ENCODE measurements at regions not wholly inside any gene's neighbourhood (a gene's known extent, or its start where the extent isn't known, plus 50 kb on each side); places are given as distances from the start of the nearest gene placed in this dataset.

DNA sequence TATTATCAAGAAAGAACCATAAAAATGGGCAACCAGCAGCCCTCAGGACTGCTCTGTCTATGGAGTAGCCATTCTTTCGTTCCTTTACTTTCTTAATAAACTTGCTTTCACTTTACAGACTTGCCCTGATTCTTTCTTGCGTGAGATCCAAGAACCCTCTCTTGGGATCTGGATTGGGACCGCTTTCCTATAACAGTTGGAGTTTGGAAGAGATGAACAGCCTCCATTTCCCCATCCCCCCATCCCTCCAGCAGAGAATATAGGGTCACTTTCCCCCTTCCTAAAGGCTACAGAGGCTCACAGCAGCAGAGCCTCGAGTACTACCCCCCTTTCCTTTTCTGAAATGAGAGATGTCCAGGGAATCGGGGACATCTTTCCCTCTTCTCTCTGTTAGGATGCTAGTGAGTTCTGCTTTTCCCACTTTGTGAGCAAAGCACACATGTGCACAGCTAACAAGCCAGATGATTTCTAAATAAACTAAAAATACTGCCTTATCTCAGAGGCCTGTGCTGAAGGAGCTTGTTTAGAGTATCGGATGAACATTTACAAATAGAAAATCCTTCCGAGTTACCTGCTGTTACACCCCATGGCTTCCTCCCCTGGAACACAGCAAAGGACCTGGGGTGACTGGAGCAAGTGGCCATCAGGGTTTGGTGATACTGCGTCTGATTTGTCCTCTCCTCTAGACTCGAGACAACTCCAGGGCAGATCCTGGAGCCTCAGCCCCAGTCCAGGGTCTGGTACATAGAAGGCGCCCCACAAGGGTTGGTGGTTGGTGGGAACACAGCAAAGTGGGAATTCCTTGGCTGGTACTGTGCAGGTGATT lies 144.2 kb downstream of the SLC38A6 start:
- TF ChIP-seq, protein P1, sequence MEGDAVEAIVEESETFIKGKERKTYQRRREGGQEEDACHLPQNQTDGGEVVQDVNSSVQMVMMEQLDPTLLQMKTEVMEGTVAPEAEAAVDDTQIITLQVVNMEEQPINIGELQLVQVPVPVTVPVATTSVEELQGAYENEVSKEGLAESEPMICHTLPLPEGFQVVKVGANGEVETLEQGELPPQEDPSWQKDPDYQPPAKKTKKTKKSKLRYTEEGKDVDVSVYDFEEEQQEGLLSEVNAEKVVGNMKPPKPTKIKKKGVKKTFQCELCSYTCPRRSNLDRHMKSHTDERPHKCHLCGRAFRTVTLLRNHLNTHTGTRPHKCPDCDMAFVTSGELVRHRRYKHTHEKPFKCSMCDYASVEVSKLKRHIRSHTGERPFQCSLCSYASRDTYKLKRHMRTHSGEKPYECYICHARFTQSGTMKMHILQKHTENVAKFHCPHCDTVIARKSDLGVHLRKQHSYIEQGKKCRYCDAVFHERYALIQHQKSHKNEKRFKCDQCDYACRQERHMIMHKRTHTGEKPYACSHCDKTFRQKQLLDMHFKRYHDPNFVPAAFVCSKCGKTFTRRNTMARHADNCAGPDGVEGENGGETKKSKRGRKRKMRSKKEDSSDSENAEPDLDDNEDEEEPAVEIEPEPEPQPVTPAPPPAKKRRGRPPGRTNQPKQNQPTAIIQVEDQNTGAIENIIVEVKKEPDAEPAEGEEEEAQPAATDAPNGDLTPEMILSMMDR (IDR thresholded peaks at IDR 0.05) = no peak
- no peak for TF ChIP-seq POLR2A (IDR thresholded peaks at IDR 0.05)

Measured in vagina (tissue), 2 donors.